GM12892 (cell line): ENCODE measurements at regions not wholly inside any gene's neighbourhood (a gene's known extent, or its start where the extent isn't known, plus 50 kb on each side); places are given as distances from the start of the nearest gene placed in this dataset.

Source experiments
- POLR2A ChIP-seq: IDR thresholded peaks from 2 replicates; pipeline ENCODE4 v1.6.1; 2011; ENCODE audit warnings: low read depth, low read length, control low read depth
- POLR2AphosphoS5 ChIP-seq: IDR thresholded peaks from 2 replicates; pipeline ENCODE4 v1.6.1; 2011; ENCODE audit warnings: low read depth, low read length, control low read depth

GRCh38 chr14:97166497-97166896 lies 369.3 kb downstream of the VRK1 start:
- TF ChIP-seq POLR2AphosphoS5 (no peak), POLR2A (no peak)
